Coronary artery (tissue), 2 donors: ENCODE measurements at regions not wholly inside any gene's neighbourhood (a gene's known extent, or its start where the extent isn't known, plus 50 kb on each side); places are given as distances from the start of the nearest gene placed in this dataset.

Experiments used
- DNase-seq: peaks from one replicate; pipeline ENCODE4 v3.0.0-alpha.2; 2017; ENCODE audit warnings: low spot score
- H3K27ac ChIP-seq, 2 donors: fragments of 200-600 bp; sonication (generic); one replicate each; pipeline ENCODE4 v1.5.1; 2016 to 2019
- H3K4me3 ChIP-seq: fragments of 200-600 bp; sonication (generic); 2 replicates; pipeline ENCODE4 v1.5.1; 2016; ENCODE audit warnings: mild to moderate bottlenecking, moderate library complexity
- CTCF ChIP-seq: fragments of 200-600 bp; sonication (generic); IDR thresholded peaks from one replicate; pipeline ENCODE4 v1.5.1; 2019; ENCODE audit warnings: antibody characterized with exemption

- peak; percentile 54 for DNase-seq
- TF ChIP-seq CTCF, result no peak
- H3K4me3 ChIP-seq, result no peak overlapping the region
- no peak overlapping the region for H3K27ac ChIP-seq
These were observed 140.9 kb downstream of the RHOU start for GRCh38 chr1:228876187-228876586.

GRCh38 chr1:228879164-228879563 lies 143.9 kb downstream of the RHOU start:
- Histone ChIP-seq H3K27ac (no peak overlapping the region), H3K4me3 (no peak overlapping the region)
- TF ChIP-seq CTCF, result no peak
- no peak for DNase-seq

GRCh38 chr1:228882041-228882770 lies 146.9 kb downstream of the RHOU start:
- TF ChIP-seq CTCF, result no peak
- no peak for DNase-seq
- Histone ChIP-seq H3K4me3 (no peak overlapping the region), H3K27ac (no peak overlapping the region)

- DNase-seq, result no peak
- Histone ChIP-seq H3K4me3 (no peak overlapping the region), H3K27ac (no peak overlapping the region)
- no peak for TF ChIP-seq CTCF
These were observed 147.6 kb downstream of the RHOU start for GRCh38 chr1:228882771-228883450.

GRCh38 chr1:228883535-228883934 lies 148.3 kb downstream of the RHOU start:
- Histone ChIP-seq H3K4me3 (no peak overlapping the region), H3K27ac (no peak overlapping the region)
- no peak for TF ChIP-seq CTCF
- DNase-seq, result no peak

DNA sequence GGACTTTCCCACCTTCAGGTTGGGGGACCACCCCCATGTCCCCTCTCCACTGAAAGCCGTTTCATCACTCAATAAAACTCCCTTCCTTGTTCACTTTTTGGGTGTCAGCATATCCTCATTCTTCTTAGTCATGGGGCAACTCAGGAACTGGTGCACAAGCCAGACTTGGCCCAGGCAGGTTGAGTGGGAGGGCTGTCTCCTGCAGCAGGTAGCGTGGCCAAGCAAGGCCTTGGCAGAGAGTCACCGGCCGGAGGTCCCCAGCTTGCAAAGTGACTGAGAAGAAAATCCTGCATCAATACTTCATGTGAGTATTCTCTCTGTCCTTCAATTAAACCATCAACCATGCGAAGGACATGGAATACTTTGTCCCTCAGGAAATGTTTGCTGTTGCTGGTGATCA lies 148.9 kb downstream of the RHOU start:
- no peak for DNase-seq
- TF ChIP-seq CTCF, result no peak
- H3K27ac ChIP-seq, result no peak overlapping the region

More for the DNA sequence above, 148.9 kb downstream of the RHOU start:
- H3K4me3 ChIP-seq, result no peak overlapping the region
